CD4-positive, alpha-beta T cell (primary cell): ENCODE measurements at regions not wholly inside any gene's neighbourhood (a gene's known extent, or its start where the extent isn't known, plus 50 kb on each side); places are given as distances from the start of the nearest gene placed in this dataset.
"Not testable (repeated sequence)": the region's sequence is repeated elsewhere in the genome, so short reads cannot be mapped to it uniquely, and the experiment has no call there.

Experiments
- ATAC-seq: fragments of 200-7000 bp; cut with Tn5 transposase; one replicate; pipeline ENCODE4 v1.10.0; 2022; ENCODE audit warnings: mild to moderate bottlenecking; ENCODE audit not compliant: poor library complexity
- CTCF ChIA-PET: fragments of 350-600 bp; sonication (Branson Sonifier 250); formaldehyde crosslinking; loops from one replicate; lab custom pipeline; 2021; ENCODE audit warnings: antibody characterized with exemption, inconsistent platforms; lab: Charles Lee
- POLR2A ChIA-PET: fragments of 350-600 bp; sonication (Branson Sonifier 250); formaldehyde crosslinking; loops from one replicate; lab custom pipeline; 2021; ENCODE audit warnings: antibody characterized with exemption, inconsistent platforms; lab: Charles Lee
- DNase-seq, 14 experiments: peaks; one replicate each; pipeline ENCODE4 v3.0.0-alpha.2; 2013 to 2020; ENCODE audit warnings: mixed read lengths in 2 of 14
- H3K27ac ChIP-seq, 2 donors: one replicate each; pipeline versions ENCODE4 v1.5.1 to v1.7.0; 2013; ENCODE audit warnings: low read length in 2 of 2, low read depth in 1 of 2, mild to moderate bottlenecking in 1 of 2
- H3K27me3 ChIP-seq, 2 experiments: 1 replicate in 1 of 2; 2 replicates in 1 of 2; pipeline versions ENCODE4 v1.6.1 to v1.7.0; 2013; ENCODE audit warnings: low read length in 2 of 2, control low read depth in 1 of 2, mild to moderate bottlenecking in 1 of 2, moderate library complexity in 1 of 2; ENCODE audit not compliant: insufficient read depth in 2 of 2, control insufficient read depth in 1 of 2
- H3K36me3 ChIP-seq: one replicate; pipeline ENCODE4 v1.6.1; 2013; ENCODE audit warnings: low read length, control low read depth; ENCODE audit not compliant: insufficient read depth
- H3K4me1 ChIP-seq: one replicate; pipeline ENCODE4 v1.6.1; 2013; ENCODE audit warnings: low read length, control low read depth; ENCODE audit not compliant: insufficient read depth
- H3K4me3 ChIP-seq: one replicate; pipeline ENCODE4 v1.5.1; 2013; ENCODE audit warnings: mild to moderate bottlenecking, low read length, moderate library complexity
- H3K9me3 ChIP-seq, 2 experiments: 1 replicate in 1 of 2; 2 replicates in 1 of 2; pipeline versions ENCODE4 v1.6.1 to v1.7.0; 2013; ENCODE audit warnings: low read length in 2 of 2, mild to moderate bottlenecking in 2 of 2, control low read depth in 1 of 2, moderate library complexity in 1 of 2; ENCODE audit not compliant: control insufficient read depth in 1 of 2, insufficient read depth in 1 of 2
- H3K27ac Mint-ChIP-seq: one replicate; pipeline ENCODE4 v1.8.0; 2020; ENCODE audit warnings: mixed read lengths
- H3K27me3 Mint-ChIP-seq: one replicate; pipeline ENCODE4 v1.8.0; 2021; ENCODE audit warnings: mixed read lengths
- H3K36me3 Mint-ChIP-seq: one replicate; pipeline ENCODE4 v1.8.0; 2021; ENCODE audit warnings: low read depth, mixed read lengths
- H3K4me1 Mint-ChIP-seq: one replicate; pipeline ENCODE4 v1.8.0; 2021; ENCODE audit warnings: low read depth, mixed read lengths
- H3K4me3 Mint-ChIP-seq: one replicate; pipeline ENCODE4 v1.8.0; 2020; ENCODE audit warnings: mild to moderate bottlenecking, mixed read lengths
- H3K9me3 Mint-ChIP-seq: one replicate; pipeline ENCODE4 v1.8.0; 2020; ENCODE audit warnings: mixed read lengths
- intact Hi-C, 2 experiments: fragments of 100-400 bp; cut with DNase I in 1 of 2; cut with micrococcal nuclease in 1 of 2; formaldehyde crosslinking; loops; one replicate each; pipeline versions ENCODE4 v1.15.1 to v1.9.0; 2023 to 2025; cut with DNase I, micrococcal nuclease
- TF ChIP-seq, protein P1 (sequence below): fragments of 200-600 bp; IDR thresholded peaks from one replicate; pipeline ENCODE4 v1.8.0; 2022; ENCODE audit warnings: antibody characterized with exemption, mild to moderate bottlenecking

- intact Hi-C loops: no loop called here
- POLR2A ChIA-PET: no interaction called here
These were observed 378.5 kb downstream of the PIK3C3 start for GRCh38 chr18:42333558-42333957.

DNA sequence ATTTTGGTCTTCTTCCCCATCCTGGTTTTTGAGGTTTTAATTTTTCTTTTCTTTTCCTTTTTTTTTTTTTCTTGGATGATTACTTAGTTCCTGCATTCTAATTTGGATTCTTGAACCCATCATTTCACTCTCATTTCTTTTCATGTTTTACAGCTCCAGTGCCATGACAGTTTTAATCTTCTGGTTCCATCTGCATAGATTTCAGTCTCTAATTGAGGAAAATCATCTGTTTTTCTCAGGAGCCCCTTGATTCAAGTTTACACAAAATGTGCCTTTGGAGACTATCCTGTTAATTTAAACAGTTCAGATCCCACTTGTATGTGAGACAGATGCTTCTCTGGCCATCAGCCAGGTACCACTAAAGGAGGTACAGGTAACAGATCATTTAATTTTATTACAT lies 379.9 kb downstream of the PIK3C3 start:
- no peaks in the 10 kb centered on the region for H3K36me3 ChIP-seq
- Mint-ChIP-seq H3K4me1 (no peaks in the 10 kb centered on the region), H3K27ac (no peak overlapping the region), H3K9me3 (peaks cover 12% of the 10 kb centered on the region), H3K4me3 (no peak overlapping the region), H3K27me3 (no peaks in the 10 kb centered on the region), H3K36me3 (no peaks in the 10 kb centered on the region)
- H3K27me3 ChIP-seq: no peaks in the 10 kb centered on the region
- H3K4me1 ChIP-seq: no peaks in the 10 kb centered on the region
- H3K9me3 ChIP-seq: peaks cover 0 to 5% of the 10 kb centered on the region in 2 experiments
- CTCF ChIA-PET: no interaction called here
- ATAC-seq (no peak), DNase-seq (no peak)
- TF ChIP-seq, protein P1, sequence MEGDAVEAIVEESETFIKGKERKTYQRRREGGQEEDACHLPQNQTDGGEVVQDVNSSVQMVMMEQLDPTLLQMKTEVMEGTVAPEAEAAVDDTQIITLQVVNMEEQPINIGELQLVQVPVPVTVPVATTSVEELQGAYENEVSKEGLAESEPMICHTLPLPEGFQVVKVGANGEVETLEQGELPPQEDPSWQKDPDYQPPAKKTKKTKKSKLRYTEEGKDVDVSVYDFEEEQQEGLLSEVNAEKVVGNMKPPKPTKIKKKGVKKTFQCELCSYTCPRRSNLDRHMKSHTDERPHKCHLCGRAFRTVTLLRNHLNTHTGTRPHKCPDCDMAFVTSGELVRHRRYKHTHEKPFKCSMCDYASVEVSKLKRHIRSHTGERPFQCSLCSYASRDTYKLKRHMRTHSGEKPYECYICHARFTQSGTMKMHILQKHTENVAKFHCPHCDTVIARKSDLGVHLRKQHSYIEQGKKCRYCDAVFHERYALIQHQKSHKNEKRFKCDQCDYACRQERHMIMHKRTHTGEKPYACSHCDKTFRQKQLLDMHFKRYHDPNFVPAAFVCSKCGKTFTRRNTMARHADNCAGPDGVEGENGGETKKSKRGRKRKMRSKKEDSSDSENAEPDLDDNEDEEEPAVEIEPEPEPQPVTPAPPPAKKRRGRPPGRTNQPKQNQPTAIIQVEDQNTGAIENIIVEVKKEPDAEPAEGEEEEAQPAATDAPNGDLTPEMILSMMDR: no peak
- no peak overlapping the region for H3K4me3 ChIP-seq
- H3K27ac ChIP-seq: no peak overlapping the region
- POLR2A ChIA-PET: no interaction called here
- intact Hi-C loops: no loop called here

More at GRCh38 chr18:42333558-42333957, 378.5 kb downstream of the PIK3C3 start:
- peaks cover 12% of the 10 kb centered on the region for H3K9me3 Mint-ChIP-seq
- Histone ChIP-seq H3K4me3 (no peak overlapping the region), H3K9me3 (peaks cover 0 to 5% of the 10 kb centered on the region in 2 experiments), H3K27me3 (no peaks in the 10 kb centered on the region), H3K27ac (no peak overlapping the region), H3K4me1 (no peaks in the 10 kb centered on the region), H3K36me3 (no peaks in the 10 kb centered on the region)
- no peaks in the 10 kb centered on the region for H3K27me3 Mint-ChIP-seq
- TF ChIP-seq, protein P1: no peak
- no peak overlapping the region for H3K4me3 Mint-ChIP-seq
- no peaks in the 10 kb centered on the region for H3K4me1 Mint-ChIP-seq
- DNase-seq (no peak), ATAC-seq (no peak)
- H3K36me3 Mint-ChIP-seq: no peaks in the 10 kb centered on the region
- H3K27ac Mint-ChIP-seq: no peak overlapping the region
- CTCF ChIA-PET: no interaction called here

- TF ChIP-seq, protein P1: no peak
- Histone ChIP-seq H3K36me3 (no peaks in the 10 kb centered on the region), H3K4me1 (no peaks in the 10 kb centered on the region), H3K9me3 (peaks cover 0 to 5% of the 10 kb centered on the region in 2 experiments), H3K27me3 (no peaks in the 10 kb centered on the region), H3K4me3 (no peak overlapping the region), H3K27ac (no peak overlapping the region)
- Mint-ChIP-seq H3K4me3 (no peak overlapping the region), H3K4me1 (no peaks in the 10 kb centered on the region), H3K9me3 (peaks cover 8% of the 10 kb centered on the region), H3K27me3 (no peaks in the 10 kb centered on the region), H3K36me3 (no peaks in the 10 kb centered on the region), H3K27ac (no peak overlapping the region)
- CTCF ChIA-PET: interaction anchor here (0.6 kb wide), 1 partner anchor 422 kb away, joined by 3 read pairs; no protein-coding TSS in a partner anchor
- ATAC-seq: no peak
- POLR2A ChIA-PET: no interaction called here
- no peak for DNase-seq
- intact Hi-C loops: no loop called here
These were observed 381.1 kb downstream of the PIK3C3 start for GRCh38 chr18:42336139-42336538.

DNA sequence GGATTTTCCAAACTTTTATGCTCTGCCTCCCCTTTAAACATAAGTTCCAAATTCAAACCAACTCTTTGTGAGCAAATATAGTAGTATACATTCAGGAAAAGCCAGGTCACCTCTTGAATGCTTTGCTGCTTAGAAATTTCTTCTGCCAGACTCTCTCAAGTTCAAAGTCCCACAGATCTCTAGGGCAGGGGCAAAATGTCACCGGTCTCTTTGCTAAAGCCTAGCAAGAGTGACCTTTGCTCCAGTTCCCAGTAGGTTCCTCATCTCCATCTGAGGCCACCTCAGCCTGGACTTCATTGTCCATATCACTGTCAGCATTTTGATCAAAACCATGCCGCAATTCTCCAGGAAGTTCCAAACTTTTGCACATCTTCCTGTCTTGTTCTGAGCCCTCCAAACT lies 382.3 kb downstream of the PIK3C3 start:
- H3K27ac ChIP-seq, H3K4me1 Mint-ChIP-seq, H3K27ac Mint-ChIP-seq, ATAC-seq, H3K4me1 ChIP-seq, H3K27me3 ChIP-seq, H3K36me3 Mint-ChIP-seq, H3K36me3 ChIP-seq, POLR2A ChIA-PET, intact Hi-C loops, CTCF ChIA-PET, H3K9me3 Mint-ChIP-seq, H3K27me3 Mint-ChIP-seq, DNase-seq, H3K4me3 Mint-ChIP-seq, H3K9me3 ChIP-seq, H3K4me3 ChIP-seq: not testable (repeated sequence)
